ENCODE measurements at regions not wholly inside any gene's neighbourhood (a gene's known extent, or its start where the extent isn't known, plus 50 kb on each side); places are given as distances from the start of the nearest gene placed in this dataset.
"Not testable (repeated sequence)": the region's sequence is repeated elsewhere in the genome, so short reads cannot be mapped to it uniquely, and the experiment has no call there.

- DNase-seq, result no peak
Observed at GRCh38 chr16:10232757-10233156, 50.5 kb upstream of the GRIN2A start.

GRCh38 chr16:10239640-10240039 lies 57.4 kb upstream of the GRIN2A start:
- no peak for DNase-seq

GRCh38 chr16:10240854-10241613 lies 58.8 kb upstream of the GRIN2A start:
- DNase-seq, result no peak

- no peak for DNase-seq
Observed at GRCh38 chr16:10242097-10242496, 59.9 kb upstream of the GRIN2A start.

GRCh38 chr16:10242916-10243315 lies 60.7 kb upstream of the GRIN2A start:
- DNase-seq, result no peak

GRCh38 chr16:10245002-10245401 lies 62.8 kb upstream of the GRIN2A start:
- DNase-seq, result no peak

GRCh38 chr16:10250137-10250828 lies 68.1 kb upstream of the GRIN2A start:
- DNase-seq, result no peak

GRCh38 chr16:10252155-10252554 lies 69.9 kb upstream of the GRIN2A start:
- DNase-seq, result no peak

GRCh38 chr16:10253409-10253808 lies 71.2 kb upstream of the GRIN2A start:
- DNase-seq, result no peak

GRCh38 chr16:10255728-10256127 lies 73.5 kb upstream of the GRIN2A start:
- DNase-seq, result no peak

- DNase-seq, result peak; percentile 69
Observed at GRCh38 chr16:10256784-10257641, 74.8 kb upstream of the GRIN2A start.

GRCh38 chr16:10257642-10258251 lies 75.5 kb upstream of the GRIN2A start:
- DNase-seq, result not testable (repeated sequence)

GRCh38 chr16:10258930-10259603 lies 76.8 kb upstream of the GRIN2A start:
- DNase-seq, result not testable (repeated sequence)

GRCh38 chr16:10261077-10261476 lies 78.8 kb upstream of the GRIN2A start:
- no peak for DNase-seq

- not testable (repeated sequence) for DNase-seq
Observed at GRCh38 chr16:10261526-10261925, 79.3 kb upstream of the GRIN2A start.

- no peak for DNase-seq
Observed at GRCh38 chr16:10262377-10263132, 80.3 kb upstream of the GRIN2A start.

- no peak for DNase-seq
Observed at GRCh38 chr16:10265770-10266615, 83.8 kb upstream of the GRIN2A start.

GRCh38 chr16:10266809-10267208 lies 84.6 kb upstream of the GRIN2A start:
- DNase-seq, result no peak

- no peak for DNase-seq
Observed at GRCh38 chr16:10269632-10270031, 87.4 kb upstream of the GRIN2A start.

GRCh38 chr16:10272250-10272854 lies 90.1 kb upstream of the GRIN2A start:
- not testable (repeated sequence) for DNase-seq

Measured in eye (tissue), 1 donor.